K562 (cell line): ENCODE measurements at regions not wholly inside any gene's neighbourhood (a gene's known extent, or its start where the extent isn't known, plus 50 kb on each side); places are given as distances from the start of the nearest gene placed in this dataset.
A peak's percentile ranks its signal among the peaks of the same experiment; 100 is the strongest.

Source experiments
- ATF7 ChIP-seq: fragments of 450-650 bp; IDR thresholded peaks from 2 replicates; pipeline ENCODE4 v1.7.1; 2014; ENCODE audit warnings: mild to moderate bottlenecking, moderate library complexity
- CBX8 ChIP-seq: fragments of 200-600 bp; sonication (generic); IDR thresholded peaks from 2 replicates; pipeline ENCODE4 v1.6.1; 2012; ENCODE audit warnings: borderline replicate concordance, mixed run types, low read depth, mild to moderate bottlenecking, moderate library complexity, mixed read lengths, low read length, control low read depth, inconsistent platforms; ENCODE audit not compliant: poor library complexity, severe bottlenecking; ENCODE audit errors: extremely low read depth
- CXXC5 ChIP-seq: fragments of 250-450 bp; sonication (Bioruptor Pico); IDR thresholded peaks from 2 replicates; pipeline ENCODE4 v1.8.0; 2022; ENCODE audit warnings: inconsistent platforms, mild to moderate bottlenecking, moderate library complexity
- FOXP4 ChIP-seq: sonication (generic); formaldehyde crosslinking; IDR thresholded peaks from 2 replicates; pipeline ENCODE4 v1.8.0; 2022; ENCODE audit warnings: mild to moderate bottlenecking, missing genetic modification reagents, borderline replicate concordance
- ID3 ChIP-seq, 2 experiments: fragments of 250-450 bp in 1 of 2; fragments of 450-650 bp in 1 of 2; sonication (Bioruptor Pico) in 1 of 2; IDR thresholded peaks; 2 replicates each; pipeline versions ENCODE4 v1.6.1 to v1.8.0; 2016 to 2021; ENCODE audit warnings: mild to moderate bottlenecking in 2 of 2, moderate library complexity in 2 of 2, missing compliant biosample characterization in 1 of 2, missing genetic modification characterization in 1 of 2
- KHSRP ChIP-seq: fragments of 450-650 bp; IDR thresholded peaks from 2 replicates; pipeline ENCODE4 v1.6.1; 2017
- MITF ChIP-seq: IDR thresholded peaks from 2 replicates; pipeline ENCODE4 v1.6.1; 2014; ENCODE audit warnings: antibody characterized with exemption
- NR1H2 ChIP-seq: sonication (generic); formaldehyde crosslinking; IDR thresholded peaks from 2 replicates; pipeline ENCODE4 v1.4.0; 2020; ENCODE audit warnings: mild to moderate bottlenecking, missing genetic modification reagents
- NRF1 ChIP-seq, 2 experiments: fragments of 450-650 bp; IDR thresholded peaks in 1 of 2; conservative IDR thresholded peaks in 1 of 2; 2 replicates each; pipeline ENCODE4 v1.6.1; 2014; ENCODE audit warnings: mild to moderate bottlenecking in 2 of 2
- PHF8 ChIP-seq: fragments of 200-600 bp; sonication (generic); IDR thresholded peaks from 2 replicates; pipeline ENCODE4 v1.6.1; 2012; ENCODE audit warnings: mixed run types, mild to moderate bottlenecking, inconsistent platforms, low read length, moderate library complexity, borderline replicate concordance
- PTTG1 ChIP-seq: fragments of 450-650 bp; IDR thresholded peaks from 2 replicates; pipeline ENCODE4 v1.6.1; 2016; ENCODE audit warnings: low read depth, mild to moderate bottlenecking, missing genetic modification characterization, missing compliant biosample characterization
- STAG1 ChIP-seq: sonication (generic); formaldehyde crosslinking; IDR thresholded peaks from 2 replicates; pipeline ENCODE4 v1.5.0; 2020; ENCODE audit warnings: missing genetic modification reagents, borderline replicate concordance
- TAF7 ChIP-seq: fragments of 450-650 bp; IDR thresholded peaks from 2 replicates; pipeline ENCODE4 v1.6.1; 2016; ENCODE audit warnings: missing genetic modification characterization, missing compliant biosample characterization
- TRIM25 ChIP-seq: fragments of 450-650 bp; IDR thresholded peaks from 2 replicates; pipeline ENCODE4 v1.7.0; 2016; ENCODE audit warnings: borderline replicate concordance
- ZBTB12 ChIP-seq: fragments of 250-450 bp; sonication (Bioruptor Pico); IDR thresholded peaks from 2 replicates; pipeline ENCODE4 v1.4.0; 2020
- ZNF41 ChIP-seq: fragments of 250-450 bp; sonication (Bioruptor Pico); conservative IDR thresholded peaks from 2 replicates; pipeline ENCODE4 v1.4.0; 2020; ENCODE audit warnings: mild to moderate bottlenecking
- ZNF668 ChIP-seq: fragments of 250-450 bp; sonication (Bioruptor Pico); IDR thresholded peaks from 2 replicates; pipeline ENCODE4 v1.8.0; 2022; ENCODE audit warnings: mild to moderate bottlenecking, inconsistent platforms
- ZNF699 ChIP-seq: fragments of 250-450 bp; sonication (Bioruptor Pico); IDR thresholded peaks from 2 replicates; pipeline ENCODE4 v1.8.0; 2021; ENCODE audit warnings: mild to moderate bottlenecking, moderate library complexity; ENCODE audit not compliant: insufficient replicate concordance

- peak; percentile 62 for TF ChIP-seq ATF7
- TF ChIP-seq NR1H2 (CRISPR knock-in tag) = no peak
- peak; percentile 92 to 93 for TF ChIP-seq NRF1 (conservative IDR thresholded peaks at IDR 0.05 in 1 of 2, IDR thresholded peaks at IDR 0.05 in 1 of 2)
- peak; percentile 85 for TF ChIP-seq TAF7 (tag)
- TF ChIP-seq KHSRP = no peak
- TF ChIP-seq CBX8 = no peak
- TF ChIP-seq CXXC5 = peak; percentile 81
- TF ChIP-seq PHF8 = peak; percentile 71; the same call in 1 of the 2 replicates
- TF ChIP-seq ID3 (CRISPR knock-in tag; IDR thresholded peaks at IDR 0.05) = no peak
- peak; percentile 48; the same call in 1 of the 2 replicates for TF ChIP-seq ID3 (tag; IDR thresholded peaks at IDR 0.05)
- TF ChIP-seq STAG1 = no peak
- TF ChIP-seq ZNF41 = no peak
- no peak for TF ChIP-seq MITF
- no peak for TF ChIP-seq ZNF699 (CRISPR knock-in tag)
- TF ChIP-seq ZBTB12 = no peak
- no peak for TF ChIP-seq PTTG1 (tag)
- peak; percentile 37; the same call in 1 of the 2 replicates for TF ChIP-seq ZNF668 (CRISPR knock-in tag)
- TF ChIP-seq FOXP4 (CRISPR knock-in tag) = no peak
- peak; percentile 54; the same call in 1 of the 2 replicates for TF ChIP-seq TRIM25
Observed at GRCh38 chr15:92820236-92821021, 79.7 kb upstream of the CHD2 start (continued).
